HL-60 (cell line): ENCODE measurements at regions not wholly inside any gene's neighbourhood (a gene's known extent, or its start where the extent isn't known, plus 50 kb on each side); places are given as distances from the start of the nearest gene placed in this dataset.

ENCODE experiments used
- DNase-seq, 2 experiments: peaks; one replicate each; pipeline ENCODE4 v3.0.0-alpha.2; 2010 to 2020; ENCODE audit warnings: low read depth in 1 of 2, low spot score in 1 of 2
- H3K27ac ChIP-seq: fragments of 250-450 bp; sonication (Bioruptor Pico); replicated peaks from 2 replicates; pipeline ENCODE4 v1.5.1; 2020; ENCODE audit warnings: mild to moderate bottlenecking, moderate library complexity
- H3K27me3 ChIP-seq: fragments of 250-450 bp; sonication (Bioruptor Pico); 2 replicates; pipeline ENCODE4 v1.5.1; 2021; ENCODE audit warnings: mild to moderate bottlenecking, moderate library complexity; ENCODE audit not compliant: insufficient read depth, poor library complexity, severe bottlenecking
- H3K4me3 ChIP-seq: replicated peaks from 2 replicates; pipeline ENCODE4 v1.5.1; 2011; ENCODE audit warnings: mild to moderate bottlenecking, control low read depth, low read length; ENCODE audit not compliant: insufficient read depth
- CTCF ChIP-seq: IDR thresholded peaks from one replicate; pipeline ENCODE4 v1.5.1; 2011; ENCODE audit warnings: low read length, control low read depth, inconsistent platforms; ENCODE audit not compliant: insufficient read depth
- GABPA ChIP-seq: IDR thresholded peaks from 2 replicates; pipeline ENCODE4 v1.6.1; 2012; ENCODE audit warnings: low read depth
- POLR2AphosphoS5 ChIP-seq: IDR thresholded peaks from 2 replicates; pipeline ENCODE4 v1.6.1; 2012; ENCODE audit warnings: low read depth
- REST ChIP-seq: IDR thresholded peaks from 2 replicates; pipeline ENCODE4 v1.6.1; 2012; ENCODE audit warnings: low read depth; ENCODE audit not compliant: insufficient replicate concordance
- SPI1 ChIP-seq: IDR thresholded peaks from 2 replicates; pipeline ENCODE4 v1.6.1; 2012; ENCODE audit warnings: low read depth, mild to moderate bottlenecking, borderline replicate concordance

GRCh38 chr9:81819859-81820546 is 108.2 kb upstream of the SPATA31D4 start:
- no peak overlapping the region for H3K4me3 ChIP-seq
- H3K27me3 ChIP-seq = no peaks in the 10 kb centered on the region
- no peak for DNase-seq
- no peak overlapping the region for H3K27ac ChIP-seq
- TF ChIP-seq CTCF = no peak
- no peak for TF ChIP-seq SPI1
- TF ChIP-seq GABPA = no peak
- no peak for TF ChIP-seq POLR2AphosphoS5
- TF ChIP-seq REST = no peak

GRCh38 chr9:81822301-81822865 is 105.8 kb upstream of the SPATA31D4 start:
- TF ChIP-seq GABPA (no peak), CTCF (no peak), SPI1 (no peak), POLR2AphosphoS5 (no peak), REST (no peak)
- H3K27me3 ChIP-seq = no peaks in the 10 kb centered on the region
- no peak for DNase-seq
- no peak overlapping the region for H3K27ac ChIP-seq
- H3K4me3 ChIP-seq = no peak overlapping the region

GRCh38 chr9:81822967-81823366 is 105.3 kb upstream of the SPATA31D4 start:
- TF ChIP-seq POLR2AphosphoS5 (no peak), CTCF (no peak)
- Histone ChIP-seq H3K4me3 (no peak overlapping the region), H3K27ac (no peak overlapping the region)

More at GRCh38 chr9:81822967-81823366, 105.3 kb upstream of the SPATA31D4 start:
- DNase-seq = no peak
- no peaks in the 10 kb centered on the region for H3K27me3 ChIP-seq
